ENCODE measurements at regions not wholly inside any gene's neighbourhood (a gene's known extent, or its start where the extent isn't known, plus 50 kb on each side); places are given as distances from the start of the nearest gene placed in this dataset.
"Not testable (repeated sequence)": the region's sequence is repeated elsewhere in the genome, so short reads cannot be mapped to it uniquely, and the experiment has no call there.

GRCh38 chr6:3900744-3901336, 51.7 kb downstream of the FAM50B start:
- no peak for DNase-seq

GRCh38 chr6:3902871-3903648, 53.9 kb downstream of the FAM50B start:
- no peak for DNase-seq

- DNase-seq: no peak
These were observed 55.3 kb downstream of the FAM50B start for GRCh38 chr6:3904518-3904917.

- no peak for DNase-seq
These were observed 57.0 kb downstream of the FAM50B start for GRCh38 chr6:3905945-3906845.

- DNase-seq: no peak
These were observed 57.6 kb downstream of the FAM50B start for GRCh38 chr6:3906846-3907151.

- DNase-seq: no peak
These were observed 59.0 kb downstream of the FAM50B start for GRCh38 chr6:3908223-3908622.

GRCh38 chr6:3908961-3909360, 59.8 kb downstream of the FAM50B start:
- no peak for DNase-seq

- no peak for DNase-seq
These were observed 61.0 kb downstream of the FAM50B start for GRCh38 chr6:3910106-3910663.

GRCh38 chr6:3911130-3911529, 62.0 kb downstream of the FAM50B start:
- no peak for DNase-seq

GRCh38 chr6:3911614-3912336, 62.6 kb downstream of the FAM50B start:
- no peak for DNase-seq

GRCh38 chr6:3912361-3913076, 63.3 kb downstream of the FAM50B start:
- DNase-seq: no peak

GRCh38 chr6:3913077-3913957, 64.1 kb downstream of the FAM50B start:
- peak; percentile 65 for DNase-seq

- no peak for DNase-seq
These were observed 64.8 kb downstream of the FAM50B start for GRCh38 chr6:3913958-3914337.

GRCh38 chr6:3915076-3915791, 66.1 kb downstream of the FAM50B start:
- no peak for DNase-seq

- no peak for DNase-seq
These were observed 67.0 kb downstream of the FAM50B start for GRCh38 chr6:3916211-3916610.

GRCh38 chr6:3916749-3917148, 67.6 kb downstream of the FAM50B start:
- not testable (repeated sequence) for DNase-seq

GRCh38 chr6:3918469-3918868, 69.3 kb downstream of the FAM50B start:
- DNase-seq: peak; percentile 20

GRCh38 chr6:3919130-3919628, 70.0 kb downstream of the FAM50B start:
- peak; percentile 66 for DNase-seq

GRCh38 chr6:3919849-3920248, 70.7 kb downstream of the FAM50B start:
- no peak for DNase-seq

- no peak for DNase-seq
These were observed 71.1 kb downstream of the FAM50B start for GRCh38 chr6:3920321-3920720.

Data from NCI-H748 treated with DMSO at 0.1 percent for 48 hours (cell line).